Globus pallidus (tissue), 1 donor: ENCODE measurements at regions not wholly inside any gene's neighbourhood (a gene's known extent, or its start where the extent isn't known, plus 50 kb on each side); places are given as distances from the start of the nearest gene placed in this dataset.
"Not testable (repeated sequence)": the region's sequence is repeated elsewhere in the genome, so short reads cannot be mapped to it uniquely, and the experiment has no call there.

Experiments used
- DNase-seq: peaks from one replicate; pipeline ENCODE4 v3.0.0-alpha.2; 2015; ENCODE audit warnings: low spot score

- not testable (repeated sequence) for DNase-seq
Observed at GRCh38 chr1:228611707-228612106, 123.6 kb upstream of the RHOU start.

GRCh38 chr1:228622002-228622716 lies 113.1 kb upstream of the RHOU start:
- DNase-seq: not testable (repeated sequence)

GRCh38 chr1:228626481-228626880 lies 108.8 kb upstream of the RHOU start:
- not testable (repeated sequence) for DNase-seq

- DNase-seq: not testable (repeated sequence)
Observed at GRCh38 chr1:228632858-228633257, 102.4 kb upstream of the RHOU start.

- DNase-seq: not testable (repeated sequence)
Observed at GRCh38 chr1:228635304-228635703, 100.0 kb upstream of the RHOU start.

- not testable (repeated sequence) for DNase-seq
Observed at GRCh38 chr1:228637529-228637928, 97.8 kb upstream of the RHOU start.

GRCh38 chr1:228646717-228647522 lies 88.4 kb upstream of the RHOU start:
- DNase-seq: peak; percentile 12

GRCh38 chr1:228647523-228648444 lies 87.5 kb upstream of the RHOU start:
- DNase-seq: no peak

GRCh38 chr1:228648647-228649383 lies 86.5 kb upstream of the RHOU start:
- DNase-seq: no peak

GRCh38 chr1:228650141-228650540 lies 85.1 kb upstream of the RHOU start:
- no peak for DNase-seq

GRCh38 chr1:228650946-228651345 lies 84.3 kb upstream of the RHOU start:
- DNase-seq: no peak

- DNase-seq: no peak
Observed at GRCh38 chr1:228652116-228652515, 83.2 kb upstream of the RHOU start.

- not testable (repeated sequence) for DNase-seq
Observed at GRCh38 chr1:228653057-228653456, 82.2 kb upstream of the RHOU start.

- no peak for DNase-seq
Observed at GRCh38 chr1:228653748-228654147, 81.5 kb upstream of the RHOU start.

GRCh38 chr1:228655796-228656394 lies 79.4 kb upstream of the RHOU start:
- no peak for DNase-seq

- not testable (repeated sequence) for DNase-seq
Observed at GRCh38 chr1:228662007-228662689, 73.1 kb upstream of the RHOU start.

- peak; percentile 80 for DNase-seq
Observed at GRCh38 chr1:228664399-228664914, 70.8 kb upstream of the RHOU start.

GRCh38 chr1:228666686-228667623 lies 68.3 kb upstream of the RHOU start:
- no peak for DNase-seq
